Stimulated activated naive CD4-positive, alpha-beta T cell (primary cell): ENCODE measurements at regions not wholly inside any gene's neighbourhood (a gene's known extent, or its start where the extent isn't known, plus 50 kb on each side); places are given as distances from the start of the nearest gene placed in this dataset.

ENCODE experiments used
- DNase-seq, 6 experiments: peaks; one replicate each; lab custom pipeline; 2025; lab: John Stamatoyannopoulos, UW

- no peak for DNase-seq
These were observed 89.0 kb downstream of the UNCX start for GRCh38 chr7:1321411-1322239.

- no peak for DNase-seq
These were observed 89.8 kb downstream of the UNCX start for GRCh38 chr7:1322240-1323110.

- DNase-seq, result no peak
These were observed 90.7 kb downstream of the UNCX start for GRCh38 chr7:1323178-1324027.

GRCh38 chr7:1324028-1324900 lies 91.6 kb downstream of the UNCX start:
- no peak for DNase-seq

GRCh38 chr7:1325246-1325645 lies 92.6 kb downstream of the UNCX start:
- no peak for DNase-seq

GRCh38 chr7:1325646-1326510 lies 93.2 kb downstream of the UNCX start:
- no peak for DNase-seq

GRCh38 chr7:1326511-1326785 lies 93.8 kb downstream of the UNCX start:
- no peak for DNase-seq

- DNase-seq, result no peak
These were observed 96.6 kb downstream of the UNCX start for GRCh38 chr7:1329261-1329660.

- DNase-seq, result no peak
These were observed 97.5 kb downstream of the UNCX start for GRCh38 chr7:1329966-1330800.

- no peak for DNase-seq
These were observed 98.2 kb downstream of the UNCX start for GRCh38 chr7:1330801-1331425.

GRCh38 chr7:1331561-1332467 lies 99.1 kb downstream of the UNCX start:
- no peak for DNase-seq

GRCh38 chr7:1336509-1336908 lies 103.8 kb downstream of the UNCX start:
- DNase-seq, result no peak

GRCh38 chr7:1339611-1340010 lies 106.9 kb downstream of the UNCX start:
- no peak for DNase-seq

- DNase-seq, result no peak
These were observed 107.4 kb downstream of the UNCX start for GRCh38 chr7:1340031-1340430.

- DNase-seq, result no peak
These were observed 108.0 kb downstream of the UNCX start for GRCh38 chr7:1340461-1341360.

GRCh38 chr7:1341361-1342089 lies 108.9 kb downstream of the UNCX start:
- no peak for DNase-seq
